ENCODE measurements at regions not wholly inside any gene's neighbourhood (a gene's known extent, or its start where the extent isn't known, plus 50 kb on each side); places are given as distances from the start of the nearest gene placed in this dataset.

GRCh38 chr4:137370206-137370633 is 162.1 kb downstream of the PCDH18 start:
- H3K79me2 ChIP-seq (ENCODE audit: insufficient read depth, low read length), result no peaks in the 10 kb centered on the region
- DNase-seq (ENCODE audit: low read depth, low spot score) (no peak), ATAC-seq (no peak)
- no peaks in the 10 kb centered on the region for H3K9me2 ChIP-seq (ENCODE audit: insufficient read depth)
- no peak overlapping the region for H3K4me3 ChIP-seq (replicated peaks in 1 of 2; ENCODE audit: low read depth in 1 of 2, low read length in 2 of 2)
- no peaks in the 10 kb centered on the region for H3K36me3 ChIP-seq (ENCODE audit: control insufficient read depth in 1 of 2, insufficient read depth in 2 of 2, low read length in 2 of 2)
- TF ChIP-seq EZH2 (IDR thresholded peaks at IDR 0.05) (no peak), ELF1 (IDR thresholded peaks at IDR 0.05; ENCODE audit: borderline replicate concordance, low read depth) (no peak), ZNF274 (IDR thresholded peaks at IDR 0.05; ENCODE audit: low read depth, low read length) (no peak), YY1 (IDR thresholded peaks at IDR 0.05; ENCODE audit: extremely low read depth, insufficient replicate concordance, low read depth, low read length) (no peak), CEBPB (IDR thresholded peaks at IDR 0.05; ENCODE audit: low read depth) (no peak), EGR1 (IDR thresholded peaks at IDR 0.05; ENCODE audit: low read depth) (no peak), ZBTB33 (IDR thresholded peaks at IDR 0.05; ENCODE audit: extremely low read depth, insufficient replicate concordance, low read length) (no peak), CTCF (IDR thresholded peaks at IDR 0.05 in 2 of 3, conservative IDR thresholded peaks at IDR 0.05 in 1 of 3; ENCODE audit: borderline replicate concordance in 1 of 3, insufficient read depth in 1 of 3, low read depth in 2 of 3, low read length in 2 of 3) (no peak), TCF7L2 (IDR thresholded peaks at IDR 0.05; ENCODE audit: borderline replicate concordance, extremely low read depth, insufficient read depth, insufficient read length) (no peak), POLR2AphosphoS5 (IDR thresholded peaks at IDR 0.05; ENCODE audit: low read depth, low read length) (no peak), JUND (IDR thresholded peaks at IDR 0.05) (no peak), SIN3A (IDR thresholded peaks at IDR 0.05; ENCODE audit: low read depth) (no peak), REST (IDR thresholded peaks at IDR 0.05; ENCODE audit: low read depth) (no peak), ATF3 (IDR thresholded peaks at IDR 0.05) (no peak), SP1 (IDR thresholded peaks at IDR 0.05; ENCODE audit: low read depth) (no peak), MAX (IDR thresholded peaks at IDR 0.05) (no peak), SRF (IDR thresholded peaks at IDR 0.05; ENCODE audit: low read depth) (no peak), ZFX (IDR thresholded peaks at IDR 0.05) (no peak)
- H4K20me1 ChIP-seq (ENCODE audit: insufficient read depth), result no peaks in the 10 kb centered on the region
- CTCF ChIA-PET, result no interaction called here
- H3K27me3 ChIP-seq (ENCODE audit: insufficient read depth, low read length), result no peaks in the 10 kb centered on the region
- POLR2A ChIA-PET, result no interaction called here
- no peak overlapping the region for H3K4me2 ChIP-seq (ENCODE audit: low read length)
- no TSS peak for BruUV-seq (replicated peaks)
- H3K9me3 ChIP-seq (ENCODE audit: control insufficient read depth in 1 of 2, insufficient read depth in 1 of 2, low read depth in 1 of 2, low read length in 2 of 2), result no peaks in the 10 kb centered on the region
- intact Hi-C loops (cut with micrococcal nuclease), result no loop called here
- no peak overlapping the region for H3K9ac ChIP-seq (ENCODE audit: low read length)
- no peak overlapping the region for H3K27ac ChIP-seq (ENCODE audit: low read depth, low read length)
- H3K4me1 ChIP-seq (ENCODE audit: control insufficient read depth in 1 of 2, insufficient read depth in 2 of 2, low read length in 2 of 2), result no peaks in the 10 kb centered on the region
- no peak overlapping the region for H2AFZ ChIP-seq (ENCODE audit: low read depth, low read length, poor library complexity, severe bottlenecking)
- RAD21 ChIA-PET (ENCODE audit: low non-redundant PET in 1 of 2, low total read pairs in 2 of 2, uncharacterized antibody in 2 of 2, unreplicated experiment in 2 of 2), result no interaction called here

Measured in HCT116 (cell line).